GM12878 (cell line): ENCODE measurements at regions not wholly inside any gene's neighbourhood (a gene's known extent, or its start where the extent isn't known, plus 50 kb on each side); places are given as distances from the start of the nearest gene placed in this dataset.
A peak's percentile ranks its signal among the peaks of the same experiment; 100 is the strongest.

Source experiments
- CREM ChIP-seq: IDR thresholded peaks from 2 replicates; pipeline ENCODE4 v1.6.1; 2014; ENCODE audit warnings: antibody characterized with exemption, low read depth
- CUX1 ChIP-seq: IDR thresholded peaks from 2 replicates; pipeline ENCODE4 v1.6.1; 2012; ENCODE audit warnings: improper control_type of control experiment, low read depth, low read length; ENCODE audit not compliant: insufficient replicate concordance
- NFIC ChIP-seq: IDR thresholded peaks from 2 replicates; pipeline ENCODE4 v1.6.1; 2012; ENCODE audit warnings: low read depth, mild to moderate bottlenecking, inconsistent platforms, low read length, moderate library complexity
- WRNIP1 ChIP-seq: IDR thresholded peaks from 2 replicates; pipeline ENCODE4 v1.6.1; 2011; ENCODE audit warnings: low read depth, low read length, improper control_type of control experiment, borderline replicate concordance

DNA sequence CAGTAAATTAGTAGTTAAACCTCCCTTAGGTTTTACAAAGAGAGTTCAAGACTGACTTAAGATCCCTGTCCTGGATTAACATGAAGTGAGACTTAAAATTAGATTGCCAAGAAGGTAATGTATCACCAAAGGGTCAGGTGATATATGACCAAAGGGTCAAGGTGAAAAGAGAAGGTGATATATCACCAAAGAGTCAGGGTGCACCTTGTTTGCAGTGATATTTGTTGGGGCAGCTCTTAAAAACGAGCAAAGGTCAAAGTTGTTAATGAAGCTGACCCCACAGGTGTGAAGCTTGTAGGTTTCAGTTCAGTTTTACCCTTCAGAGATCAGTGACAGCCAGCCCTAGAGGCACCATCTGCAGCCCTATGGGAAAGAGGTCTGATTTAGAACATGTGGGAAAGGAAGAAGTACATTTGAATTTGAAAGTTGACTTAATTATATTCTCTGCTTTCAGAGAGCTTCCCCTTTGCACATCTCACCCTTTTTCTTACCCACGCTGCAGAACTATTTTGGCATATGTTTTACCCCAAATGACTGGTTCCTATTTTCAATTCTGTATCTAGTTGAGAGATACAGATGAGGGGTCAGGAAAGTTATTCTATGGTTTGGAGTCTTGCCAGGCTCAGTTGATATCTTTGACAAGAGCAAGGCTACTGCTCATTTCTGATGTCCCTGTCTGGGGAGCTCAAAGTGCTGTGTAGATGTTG is 170.8 kb downstream of the S1PR1 start (continued):
- TF ChIP-seq CUX1 = peak; percentile 100
- peak; percentile 82 for TF ChIP-seq CREM
- TF ChIP-seq NFIC = peak; percentile 100
- no peak for TF ChIP-seq WRNIP1
